Stomach (tissue), 8 donors: ENCODE measurements at regions not wholly inside any gene's neighbourhood (a gene's known extent, or its start where the extent isn't known, plus 50 kb on each side); places are given as distances from the start of the nearest gene placed in this dataset.
"Not testable (repeated sequence)": the region's sequence is repeated elsewhere in the genome, so short reads cannot be mapped to it uniquely, and the experiment has no call there.

Experiments used
- DNase-seq, 2 donors: peaks; one replicate each; pipeline versions ENCODE4 v3.0.0 to v3.0.0-alpha.2; 2013 to 2019
- H3K27ac ChIP-seq, 5 donors: fragments of 200-600 bp in 4 of 5; sonication (generic) in 4 of 5; one replicate each; pipeline ENCODE4 v1.5.1; 2013 to 2019; ENCODE audit warnings: mild to moderate bottlenecking in 1 of 5, moderate library complexity in 1 of 5
- H3K27me3 ChIP-seq, 3 donors: fragments of 200-600 bp; sonication (generic); one replicate each; pipeline ENCODE4 v1.5.1; 2017 to 2019; ENCODE audit warnings: mixed run types in 1 of 3
- H3K36me3 ChIP-seq, 4 donors: fragments of 200-600 bp; sonication (generic); 1 replicate in 3 of 4; 2 replicates in 1 of 4; pipeline ENCODE4 v1.5.1; 2016 to 2019
- H3K4me1 ChIP-seq, 4 donors: fragments of 200-600 bp; sonication (generic); one replicate each; pipeline ENCODE4 v1.5.1; 2016 to 2019
- H3K4me3 ChIP-seq, 4 donors: fragments of 200-600 bp; sonication (generic) in 3 of 4; one replicate each; pipeline ENCODE4 v1.5.1; 2016 to 2019; ENCODE audit warnings: mild to moderate bottlenecking in 1 of 4
- H3K9me3 ChIP-seq, 4 donors: fragments of 200-600 bp; sonication (generic); one replicate each; pipeline ENCODE4 v1.5.1; 2016 to 2019
- EP300 ChIP-seq: sonication (generic); formaldehyde crosslinking; IDR thresholded peaks from one replicate; pipeline ENCODE4 v1.6.1; 2017; ENCODE audit warnings: antibody characterized with exemption
- POLR2A ChIP-seq, 4 donors: fragments of 450-650 bp; IDR thresholded peaks; one replicate each; pipeline ENCODE4 v1.6.1; 2016; ENCODE audit warnings: antibody characterized with exemption in 4 of 4, control low read depth in 2 of 4, mild to moderate bottlenecking in 1 of 4, moderate library complexity in 1 of 4
- POLR2AphosphoS5 ChIP-seq, 3 donors: sonication (generic); formaldehyde crosslinking; IDR thresholded peaks; one replicate each; pipeline ENCODE4 v1.6.1; 2016; ENCODE audit warnings: antibody characterized with exemption in 3 of 3
- WGBS, 5 donors: extraction: QIAGEN DNeasy Blood & Tissue Kit in 3 of 5; methylation state at CpG; one replicate each; pipeline versions ENCODE4 v1.1.5 to v1.1.7; 2013 to 2018; 5-methylcytosine and 5-hydroxymethylcytosine counted together
- intact Hi-C: fragments of 100-400 bp; cut with DNase I; formaldehyde crosslinking; loops from one replicate; pipeline ENCODE4 v1.15.1; 2023; ENCODE audit warnings: low total_unique reads
- TF ChIP-seq, protein P1 (sequence below), 7 experiments: fragments of 450-650 bp in 4 of 7; fragments of 200-600 bp in 3 of 7; sonication (generic) in 3 of 7; IDR thresholded peaks; one replicate each; pipeline ENCODE4 v1.5.1; 2016 to 2019; ENCODE audit warnings: antibody characterized with exemption in 7 of 7, control low read depth in 2 of 7, mild to moderate bottlenecking in 1 of 7
- donor health status: healthy with polysubstance abuse.
- donor health status: Bipolar disorder and iron deficiency.
- donor health status: healthy.

GRCh38 chr11:81966340-81966739 lies 767.3 kb downstream of the FAM181B start:
- no peaks in the 10 kb centered on the region for H3K4me1 ChIP-seq
- no peaks in the 10 kb centered on the region for H3K27me3 ChIP-seq
- H3K4me3 ChIP-seq = no peak overlapping the region
- H3K9me3 ChIP-seq = no peaks in the 10 kb centered on the region
- H3K36me3 ChIP-seq = no peaks in the 10 kb centered on the region
- no peak overlapping the region for H3K27ac ChIP-seq
- 72 to 84% (median 76%) methylated on average over 3 of the region's 3 CpGs for WGBS, 5 donors
- intact Hi-C loops = no loop called here
- DNase-seq = no peak
- TF ChIP-seq, protein P1, sequence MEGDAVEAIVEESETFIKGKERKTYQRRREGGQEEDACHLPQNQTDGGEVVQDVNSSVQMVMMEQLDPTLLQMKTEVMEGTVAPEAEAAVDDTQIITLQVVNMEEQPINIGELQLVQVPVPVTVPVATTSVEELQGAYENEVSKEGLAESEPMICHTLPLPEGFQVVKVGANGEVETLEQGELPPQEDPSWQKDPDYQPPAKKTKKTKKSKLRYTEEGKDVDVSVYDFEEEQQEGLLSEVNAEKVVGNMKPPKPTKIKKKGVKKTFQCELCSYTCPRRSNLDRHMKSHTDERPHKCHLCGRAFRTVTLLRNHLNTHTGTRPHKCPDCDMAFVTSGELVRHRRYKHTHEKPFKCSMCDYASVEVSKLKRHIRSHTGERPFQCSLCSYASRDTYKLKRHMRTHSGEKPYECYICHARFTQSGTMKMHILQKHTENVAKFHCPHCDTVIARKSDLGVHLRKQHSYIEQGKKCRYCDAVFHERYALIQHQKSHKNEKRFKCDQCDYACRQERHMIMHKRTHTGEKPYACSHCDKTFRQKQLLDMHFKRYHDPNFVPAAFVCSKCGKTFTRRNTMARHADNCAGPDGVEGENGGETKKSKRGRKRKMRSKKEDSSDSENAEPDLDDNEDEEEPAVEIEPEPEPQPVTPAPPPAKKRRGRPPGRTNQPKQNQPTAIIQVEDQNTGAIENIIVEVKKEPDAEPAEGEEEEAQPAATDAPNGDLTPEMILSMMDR (IDR thresholded peaks at IDR 0.05) = no peak
- no peak for TF ChIP-seq POLR2A (IDR thresholded peaks at IDR 0.05)
- TF ChIP-seq POLR2AphosphoS5 (IDR thresholded peaks at IDR 0.05) = no peak
- TF ChIP-seq EP300 = no peak

GRCh38 chr11:81963018-81963417 lies 770.6 kb downstream of the FAM181B start:
- Histone ChIP-seq H3K9me3 (no peaks in the 10 kb centered on the region), H3K4me1 (no peaks in the 10 kb centered on the region), H3K4me3 (no peak overlapping the region), H3K27ac (no peak overlapping the region), H3K27me3 (no peaks in the 10 kb centered on the region), H3K36me3 (no peaks in the 10 kb centered on the region)
- DNase-seq = peak in 1 of 2 donors; percentile 3
- TF ChIP-seq POLR2A (IDR thresholded peaks at IDR 0.05) = no peak
- TF ChIP-seq, protein P1 (IDR thresholded peaks at IDR 0.05) = no peak
- TF ChIP-seq EP300 = no peak
- TF ChIP-seq POLR2AphosphoS5 (IDR thresholded peaks at IDR 0.05) = no peak
- WGBS, 5 donors = 15 to 24% (median 19%) methylated on average over 3 of the region's 3 CpGs
- intact Hi-C loops = no loop called here

GRCh38 chr11:81960443-81960842 lies 773.2 kb downstream of the FAM181B start:
- Histone ChIP-seq H3K4me3 (no peak overlapping the region), H3K27ac (no peak overlapping the region), H3K4me1 (no peaks in the 10 kb centered on the region), H3K36me3 (no peaks in the 10 kb centered on the region), H3K9me3 (peaks cover 0 to 15% (median 7%) of the 10 kb centered on the region in 4 donors), H3K27me3 (no peaks in the 10 kb centered on the region)
- 80 to 90% (median 87%) methylated on average over 3 of the region's 3 CpGs for WGBS, 5 donors
- intact Hi-C loops = no loop called here
- TF ChIP-seq POLR2AphosphoS5 (IDR thresholded peaks at IDR 0.05) (no peak), EP300 (no peak), POLR2A (IDR thresholded peaks at IDR 0.05) (no peak)
- TF ChIP-seq, protein P1 (IDR thresholded peaks at IDR 0.05) = no peak
- DNase-seq = no peak

- no peak for DNase-seq
- Histone ChIP-seq H3K4me3 (no peak overlapping the region), H3K9me3 (peaks cover 0 to 16% (median 7%) of the 10 kb centered on the region in 4 donors), H3K27ac (no peak overlapping the region), H3K27me3 (no peaks in the 10 kb centered on the region), H3K36me3 (no peaks in the 10 kb centered on the region), H3K4me1 (no peaks in the 10 kb centered on the region)
- 23 to 55% (median 33%) methylated on average over 1 to 2 of the region's 2 CpGs for WGBS, 5 donors
- TF ChIP-seq POLR2A (IDR thresholded peaks at IDR 0.05) (no peak), POLR2AphosphoS5 (IDR thresholded peaks at IDR 0.05) (no peak), EP300 (no peak)
- TF ChIP-seq, protein P1 (IDR thresholded peaks at IDR 0.05) = no peak
- intact Hi-C loops = no loop called here
Observed at GRCh38 chr11:81959341-81959740, 774.3 kb downstream of the FAM181B start.

- intact Hi-C loops, H3K4me1 ChIP-seq, H3K27ac ChIP-seq, H3K36me3 ChIP-seq, DNase-seq, H3K4me3 ChIP-seq, H3K27me3 ChIP-seq: not testable (repeated sequence)
- H3K9me3 ChIP-seq = peaks cover 0 to 25% (median 7%) of the 10 kb centered on the region in 4 donors
- 92 to 97% (median 94%) methylated on average over 6 of the region's 6 CpGs for WGBS, 5 donors
Observed at GRCh38 chr11:81954301-81954700, 779.4 kb downstream of the FAM181B start.
